ENCODE measurements at regions not wholly inside any gene's neighbourhood (a gene's known extent, or its start where the extent isn't known, plus 50 kb on each side); places are given as distances from the start of the nearest gene placed in this dataset.
"Not testable (repeated sequence)": the region's sequence is repeated elsewhere in the genome, so short reads cannot be mapped to it uniquely, and the experiment has no call there.

DNA sequence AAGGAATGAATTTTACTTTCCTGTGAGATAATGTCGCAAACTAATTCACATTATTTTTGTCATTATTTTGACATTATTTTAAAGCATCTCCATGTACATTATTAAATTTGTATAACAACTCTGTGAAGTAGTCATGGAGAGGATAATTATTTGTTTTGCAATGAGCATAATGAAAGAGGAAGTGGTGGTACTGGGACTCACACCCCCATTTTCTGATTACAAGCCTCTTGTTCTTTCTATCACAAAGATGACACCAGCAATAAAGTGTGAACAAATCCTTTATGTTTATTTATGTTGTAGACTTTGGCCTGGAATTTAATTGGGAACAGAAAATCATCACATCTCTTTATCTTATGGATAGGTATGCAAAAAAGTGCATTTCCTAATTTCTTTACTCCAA lies 522.6 kb downstream of the TMEM135 start:
- H3K4me2 ChIP-seq (ENCODE audit: low read length) = no peak overlapping the region
- no peaks in the 10 kb centered on the region for H3K79me2 ChIP-seq (ENCODE audit: low read length)
- H3K9ac ChIP-seq (ENCODE audit: low read length) = no peak overlapping the region
- no peak for TF ChIP-seq EZH2phosphoT487 (IDR thresholded peaks at IDR 0.05; ENCODE audit: low read depth)
- no peak for TF ChIP-seq CTCF (IDR thresholded peaks at IDR 0.05; ENCODE audit: low read depth, low read length)
- H3K4me1 ChIP-seq (ENCODE audit: low read length) = peaks cover 15% of the 10 kb centered on the region
- no peak overlapping the region for H3K4me3 ChIP-seq (ENCODE audit: low read length)
- H3K27ac ChIP-seq (ENCODE audit: low read length) = no peak overlapping the region
- peaks cover 25% of the 10 kb centered on the region; the same call in 1 of the 2 replicates for H3K9me3 ChIP-seq (ENCODE audit: insufficient read depth, low read length)
- no peaks in the 10 kb centered on the region for H4K20me1 ChIP-seq (ENCODE audit: insufficient read depth, low read length)
- peaks cover 19% of the 10 kb centered on the region for H3K36me3 ChIP-seq (replicated peaks; ENCODE audit: low read depth, low read length)
- no peak overlapping the region for H2AFZ ChIP-seq (ENCODE audit: low read depth, low read length)
- H3K27me3 ChIP-seq (ENCODE audit: low read depth, low read length) = no peaks in the 10 kb centered on the region

DNA sequence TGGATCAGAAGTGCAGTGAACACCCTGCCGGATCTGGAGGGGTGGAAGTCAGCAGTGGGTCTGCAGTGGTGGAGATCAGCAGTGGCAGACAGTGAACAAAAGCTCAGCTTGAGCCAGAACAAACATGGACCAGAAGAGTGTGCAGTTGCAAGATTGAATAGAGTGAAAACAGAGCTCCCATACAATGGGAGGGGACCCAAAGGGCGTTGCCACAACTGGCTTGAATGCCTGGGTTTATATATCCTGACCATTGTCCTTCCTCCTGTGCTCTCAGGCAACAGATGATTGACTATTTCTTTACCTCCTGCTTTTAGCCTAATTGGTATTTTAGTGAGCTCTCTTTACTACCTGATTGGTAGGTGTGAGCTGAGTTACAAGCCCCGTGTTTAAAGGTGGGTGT lies 522.1 kb downstream of the TMEM135 start:
- Histone ChIP-seq H3K4me1 (ENCODE audit: low read length) (peaks cover 15% of the 10 kb centered on the region), H3K36me3 (replicated peaks; ENCODE audit: low read depth, low read length) (peaks cover 23% of the 10 kb centered on the region), H3K9me3 (ENCODE audit: insufficient read depth, low read length) (peaks cover 29% of the 10 kb centered on the region; the same call in 1 of the 2 replicates)
- not testable (repeated sequence) for H3K4me2 ChIP-seq (ENCODE audit: low read length); H3K4me3 ChIP-seq (ENCODE audit: low read length); H4K20me1 ChIP-seq (ENCODE audit: insufficient read depth, low read length); H3K79me2 ChIP-seq (ENCODE audit: low read length); H3K27ac ChIP-seq (ENCODE audit: low read length); H2AFZ ChIP-seq (ENCODE audit: low read depth, low read length); H3K27me3 ChIP-seq (ENCODE audit: low read depth, low read length); H3K9ac ChIP-seq (ENCODE audit: low read length)

- peaks cover 16% of the 10 kb centered on the region for H3K9me3 ChIP-seq (ENCODE audit: insufficient read depth, low read length)
- no peak for TF ChIP-seq EZH2phosphoT487 (IDR thresholded peaks at IDR 0.05; ENCODE audit: low read depth)
- TF ChIP-seq CTCF (IDR thresholded peaks at IDR 0.05; ENCODE audit: low read depth, low read length) = no peak
- H3K27ac ChIP-seq (ENCODE audit: low read length) = no peak overlapping the region
- no peaks in the 10 kb centered on the region for H3K27me3 ChIP-seq (ENCODE audit: low read depth, low read length)
- no peak overlapping the region for H3K9ac ChIP-seq (ENCODE audit: low read length)
- H3K4me1 ChIP-seq (ENCODE audit: low read length) = peaks cover 1% of the 10 kb centered on the region; the same call in 1 of the 2 replicates
- H3K79me2 ChIP-seq (ENCODE audit: low read length) = no peaks in the 10 kb centered on the region
- H4K20me1 ChIP-seq (ENCODE audit: insufficient read depth, low read length) = no peaks in the 10 kb centered on the region
- H3K4me2 ChIP-seq (ENCODE audit: low read length) = no peak overlapping the region
- H3K4me3 ChIP-seq (ENCODE audit: low read length) = no peak overlapping the region
- peaks cover 8% of the 10 kb centered on the region for H3K36me3 ChIP-seq (replicated peaks; ENCODE audit: low read depth, low read length)
- no peak overlapping the region for H2AFZ ChIP-seq (ENCODE audit: low read depth, low read length)
These were observed 517.4 kb downstream of the TMEM135 start for GRCh38 chr11:87555101-87555500.

GRCh38 chr11:87548797-87549196 lies 511.1 kb downstream of the TMEM135 start:
- H3K36me3 ChIP-seq (replicated peaks; ENCODE audit: low read depth, low read length) = no peaks in the 10 kb centered on the region
- H2AFZ ChIP-seq (ENCODE audit: low read depth, low read length) = no peak overlapping the region
- no peak overlapping the region for H3K27ac ChIP-seq (ENCODE audit: low read length)
- H3K27me3 ChIP-seq (ENCODE audit: low read depth, low read length) = no peaks in the 10 kb centered on the region
- TF ChIP-seq EZH2phosphoT487 (IDR thresholded peaks at IDR 0.05; ENCODE audit: low read depth) = no peak
- no peak for TF ChIP-seq CTCF (IDR thresholded peaks at IDR 0.05; ENCODE audit: low read depth, low read length)
- no peaks in the 10 kb centered on the region for H4K20me1 ChIP-seq (ENCODE audit: insufficient read depth, low read length)
- no peak overlapping the region for H3K4me3 ChIP-seq (ENCODE audit: low read length)
- no peaks in the 10 kb centered on the region for H3K4me1 ChIP-seq (ENCODE audit: low read length)
- H3K9me3 ChIP-seq (ENCODE audit: insufficient read depth, low read length) = peaks cover 10% of the 10 kb centered on the region
- H3K9ac ChIP-seq (ENCODE audit: low read length) = no peak overlapping the region
- no peaks in the 10 kb centered on the region for H3K79me2 ChIP-seq (ENCODE audit: low read length)
- H3K4me2 ChIP-seq (ENCODE audit: low read length) = no peak overlapping the region

- TF ChIP-seq CTCF (IDR thresholded peaks at IDR 0.05; ENCODE audit: low read depth, low read length) (no peak), EZH2phosphoT487 (IDR thresholded peaks at IDR 0.05; ENCODE audit: low read depth) (no peak)
- Histone ChIP-seq H3K4me2 (ENCODE audit: low read length) (no peak overlapping the region), H4K20me1 (ENCODE audit: insufficient read depth, low read length) (no peaks in the 10 kb centered on the region), H3K9me3 (ENCODE audit: insufficient read depth, low read length) (peaks cover 25% of the 10 kb centered on the region), H3K27me3 (ENCODE audit: low read depth, low read length) (no peaks in the 10 kb centered on the region), H3K4me3 (ENCODE audit: low read length) (no peak overlapping the region), H3K4me1 (ENCODE audit: low read length) (no peaks in the 10 kb centered on the region), H3K27ac (ENCODE audit: low read length) (no peak overlapping the region), H3K9ac (ENCODE audit: low read length) (no peak overlapping the region), H3K36me3 (replicated peaks; ENCODE audit: low read depth, low read length) (no peaks in the 10 kb centered on the region), H2AFZ (ENCODE audit: low read depth, low read length) (no peak overlapping the region), H3K79me2 (ENCODE audit: low read length) (no peaks in the 10 kb centered on the region)
These were observed 508.1 kb downstream of the TMEM135 start for GRCh38 chr11:87545858-87546257.
